OCI-LY7 (cell line): ENCODE measurements at regions not wholly inside any gene's neighbourhood (a gene's known extent, or its start where the extent isn't known, plus 50 kb on each side); places are given as distances from the start of the nearest gene placed in this dataset.

ENCODE experiments used
- BruUV-seq: library from RNA; stranded (reverse); fragments of 400-500 nt; replicated peaks from 2 replicates; lab custom pipeline; 2021; lab: Mats Ljungman, UMichigan
- CTCF ChIA-PET: fragments of 300-600 bp; sonication (Branson Sonifier 250); formaldehyde crosslinking; loops from one replicate; lab custom pipeline; 2022; ENCODE audit warnings: antibody characterized with exemption; ENCODE audit not compliant: unreplicated experiment; lab: Charles Lee
- POLR2A ChIA-PET: fragments of 300-600 bp; sonication (Branson Sonifier 250); formaldehyde crosslinking; loops from one replicate; lab custom pipeline; 2022; ENCODE audit warnings: antibody characterized with exemption; lab: Charles Lee
- DNase-seq: peaks from one replicate; pipeline ENCODE4 v3.0.0-alpha.2; 2015; ENCODE audit warnings: low spot score
- H2AFZ ChIP-seq: fragments of 200-600 bp; sonication (generic), shearing (Covaris generic); 2 replicates; pipeline ENCODE4 v1.6.1; 2014; ENCODE audit warnings: mild to moderate bottlenecking, antibody characterized with exemption, low read length, moderate library complexity
- H3K27ac ChIP-seq: fragments of 200-600 bp; sonication (generic); 2 replicates; pipeline ENCODE4 v1.5.1; 2014; ENCODE audit warnings: mixed run types, low read depth, mild to moderate bottlenecking, moderate library complexity, low read length, inconsistent platforms; ENCODE audit not compliant: poor library complexity, severe bottlenecking
- H3K36me3 ChIP-seq: fragments of 200-600 bp; sonication (generic); 2 replicates; pipeline ENCODE4 v1.6.1; 2014; ENCODE audit warnings: mild to moderate bottlenecking, antibody characterized with exemption, low read length, moderate library complexity, mixed read lengths; ENCODE audit not compliant: insufficient read depth
- H3K4me1 ChIP-seq: fragments of 200-600 bp; sonication (generic); 2 replicates; pipeline ENCODE4 v1.5.1; 2014; ENCODE audit warnings: mild to moderate bottlenecking, low read length; ENCODE audit not compliant: insufficient read depth, poor library complexity, severe bottlenecking
- H3K4me2 ChIP-seq: fragments of 200-600 bp; sonication (generic); 2 replicates; pipeline ENCODE4 v1.6.1; 2014; ENCODE audit warnings: mild to moderate bottlenecking, low read length
- H3K4me3 ChIP-seq: fragments of 200-600 bp; sonication (generic); 2 replicates; pipeline ENCODE4 v1.5.1; 2014; ENCODE audit warnings: mild to moderate bottlenecking, low read depth, low read length; ENCODE audit not compliant: poor library complexity, severe bottlenecking
- H3K79me2 ChIP-seq: fragments of 200-600 bp; sonication (generic); 2 replicates; pipeline ENCODE4 v1.6.1; 2016; ENCODE audit warnings: low read depth, mild to moderate bottlenecking, low read length, moderate library complexity, mixed read lengths; ENCODE audit not compliant: insufficient read depth
- H3K9me2 ChIP-seq: fragments of 200-600 bp; sonication (generic); 2 replicates; pipeline ENCODE4 v1.6.1; 2016; ENCODE audit warnings: mild to moderate bottlenecking, low read length, mixed read lengths; ENCODE audit not compliant: insufficient read depth
- H3K9me3 ChIP-seq: fragments of 200-600 bp; sonication (generic); 2 replicates; pipeline ENCODE4 v1.6.1; 2014; ENCODE audit warnings: mild to moderate bottlenecking, mixed run types, low read length, mixed read lengths
- H4K20me1 ChIP-seq: fragments of 200-600 bp; sonication (generic); 2 replicates; pipeline ENCODE4 v1.6.1; 2014; ENCODE audit warnings: mild to moderate bottlenecking, antibody characterized with exemption, low read length, moderate library complexity, mixed read lengths; ENCODE audit not compliant: insufficient read depth
- CTCF ChIP-seq: fragments of 200-600 bp; sonication (generic); conservative IDR thresholded peaks from 2 replicates; pipeline ENCODE4 v1.5.1; 2014; ENCODE audit warnings: mild to moderate bottlenecking, antibody characterized with exemption, low read length, moderate library complexity, mixed read lengths
- EZH2phosphoT487 ChIP-seq: fragments of 200-600 bp; sonication (generic); IDR thresholded peaks from 2 replicates; pipeline ENCODE4 v1.6.1; 2018; ENCODE audit warnings: low read depth, borderline replicate concordance, mild to moderate bottlenecking, mixed run types, antibody characterized with exemption, low read length, moderate library complexity, mixed read lengths
- intact Hi-C: fragments of 100-400 bp; cut with micrococcal nuclease; formaldehyde crosslinking; loops from one replicate; pipeline ENCODE4 v1.10.0; 2022; ENCODE audit not compliant: unreplicated experiment

GRCh38 chr13:34000955-34001354 lies 183.0 kb downstream of the RFC3 start:
- Histone ChIP-seq H3K27ac (no peak overlapping the region), H3K9me3 (no peaks in the 10 kb centered on the region), H4K20me1 (no peaks in the 10 kb centered on the region), H3K4me2 (no peak overlapping the region), H3K79me2 (no peaks in the 10 kb centered on the region), H3K9me2 (no peaks in the 10 kb centered on the region), H2AFZ (no peak overlapping the region), H3K4me1 (peaks cover 5% of the 10 kb centered on the region), H3K4me3 (no peak overlapping the region), H3K36me3 (no peaks in the 10 kb centered on the region)
- POLR2A ChIA-PET, result interaction anchor here (0.9 kb wide), 1 partner anchor 23 kb away, joined by 3 read pairs; no protein-coding TSS in a partner anchor
- no TSS peak for BruUV-seq
- no peak for DNase-seq
- CTCF ChIA-PET, result no interaction called here
- intact Hi-C loops, result no loop called here
- 0 out of 2 replicates have a peak, but pooled peaks have one; percentile 25 for TF ChIP-seq CTCF
- TF ChIP-seq EZH2phosphoT487, result no peak

GRCh38 chr13:34001389-34001788 lies 183.4 kb downstream of the RFC3 start:
- Histone ChIP-seq H3K4me3 (no peak overlapping the region), H4K20me1 (no peaks in the 10 kb centered on the region), H3K4me1 (peaks cover 5% of the 10 kb centered on the region), H3K9me2 (no peaks in the 10 kb centered on the region), H3K9me3 (no peaks in the 10 kb centered on the region), H3K79me2 (no peaks in the 10 kb centered on the region), H3K27ac (no peak overlapping the region), H3K36me3 (no peaks in the 10 kb centered on the region), H2AFZ (no peak overlapping the region), H3K4me2 (no peak overlapping the region)
- intact Hi-C loops, result no loop called here
- BruUV-seq, result no TSS peak
- CTCF ChIA-PET, result no interaction called here
- no peak for DNase-seq
- TF ChIP-seq EZH2phosphoT487 (no peak), CTCF (no peak)
- POLR2A ChIA-PET, result no interaction called here

- H3K4me3 ChIP-seq, result no peak overlapping the region
- H3K9me3 ChIP-seq, result no peaks in the 10 kb centered on the region
- ChIA-PET POLR2A (interaction anchor here (1.0 to 1.6 kb wide), 2 partner anchors 36 to 37 kb away, joined by 3 to 4 read pairs; no protein-coding TSS in a partner anchor), CTCF (no interaction called here)
- H3K79me2 ChIP-seq, result no peaks in the 10 kb centered on the region
- TF ChIP-seq CTCF, result no peak
- no peak for TF ChIP-seq EZH2phosphoT487
- H3K4me1 ChIP-seq, result peaks cover 5% of the 10 kb centered on the region
- no peaks in the 10 kb centered on the region for H4K20me1 ChIP-seq
- no peak for DNase-seq
- intact Hi-C loops, result no loop called here
- no peaks in the 10 kb centered on the region for H3K9me2 ChIP-seq
- H3K4me2 ChIP-seq, result no peak overlapping the region
- no peak overlapping the region for H2AFZ ChIP-seq
- H3K27ac ChIP-seq, result no peak overlapping the region
- no TSS peak for BruUV-seq
- H3K36me3 ChIP-seq, result no peaks in the 10 kb centered on the region
These were observed 184.2 kb downstream of the RFC3 start for GRCh38 chr13:34002141-34002540.
